ENCODE measurements at regions not wholly inside any gene's neighbourhood (a gene's known extent, or its start where the extent isn't known, plus 50 kb on each side); places are given as distances from the start of the nearest gene placed in this dataset.

- peak overlapping the region; percentile 56 for H3K27ac ChIP-seq
- no peaks in the 10 kb centered on the region for H3K27me3 ChIP-seq (replicated peaks)
- in situ Hi-C loops (cut with HindIII; ENCODE audit: low pct_ligation_motif_present, low sequenced_read_pairs) = no loop called here
- no peaks in the 10 kb centered on the region for H3K36me3 ChIP-seq (replicated peaks)
- no peak for DNase-seq
- H3K4me3 ChIP-seq (ENCODE audit: low read depth, low read length) = no peak overlapping the region
- TF ChIP-seq, protein P1, sequence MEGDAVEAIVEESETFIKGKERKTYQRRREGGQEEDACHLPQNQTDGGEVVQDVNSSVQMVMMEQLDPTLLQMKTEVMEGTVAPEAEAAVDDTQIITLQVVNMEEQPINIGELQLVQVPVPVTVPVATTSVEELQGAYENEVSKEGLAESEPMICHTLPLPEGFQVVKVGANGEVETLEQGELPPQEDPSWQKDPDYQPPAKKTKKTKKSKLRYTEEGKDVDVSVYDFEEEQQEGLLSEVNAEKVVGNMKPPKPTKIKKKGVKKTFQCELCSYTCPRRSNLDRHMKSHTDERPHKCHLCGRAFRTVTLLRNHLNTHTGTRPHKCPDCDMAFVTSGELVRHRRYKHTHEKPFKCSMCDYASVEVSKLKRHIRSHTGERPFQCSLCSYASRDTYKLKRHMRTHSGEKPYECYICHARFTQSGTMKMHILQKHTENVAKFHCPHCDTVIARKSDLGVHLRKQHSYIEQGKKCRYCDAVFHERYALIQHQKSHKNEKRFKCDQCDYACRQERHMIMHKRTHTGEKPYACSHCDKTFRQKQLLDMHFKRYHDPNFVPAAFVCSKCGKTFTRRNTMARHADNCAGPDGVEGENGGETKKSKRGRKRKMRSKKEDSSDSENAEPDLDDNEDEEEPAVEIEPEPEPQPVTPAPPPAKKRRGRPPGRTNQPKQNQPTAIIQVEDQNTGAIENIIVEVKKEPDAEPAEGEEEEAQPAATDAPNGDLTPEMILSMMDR (IDR thresholded peaks at IDR 0.05; ENCODE audit: low read depth, low read length, missing control alignments) = no peak
Measured at GRCh38 chr15:38867556-38867955, 302.9 kb upstream of the RASGRP1 start.

DNA sequence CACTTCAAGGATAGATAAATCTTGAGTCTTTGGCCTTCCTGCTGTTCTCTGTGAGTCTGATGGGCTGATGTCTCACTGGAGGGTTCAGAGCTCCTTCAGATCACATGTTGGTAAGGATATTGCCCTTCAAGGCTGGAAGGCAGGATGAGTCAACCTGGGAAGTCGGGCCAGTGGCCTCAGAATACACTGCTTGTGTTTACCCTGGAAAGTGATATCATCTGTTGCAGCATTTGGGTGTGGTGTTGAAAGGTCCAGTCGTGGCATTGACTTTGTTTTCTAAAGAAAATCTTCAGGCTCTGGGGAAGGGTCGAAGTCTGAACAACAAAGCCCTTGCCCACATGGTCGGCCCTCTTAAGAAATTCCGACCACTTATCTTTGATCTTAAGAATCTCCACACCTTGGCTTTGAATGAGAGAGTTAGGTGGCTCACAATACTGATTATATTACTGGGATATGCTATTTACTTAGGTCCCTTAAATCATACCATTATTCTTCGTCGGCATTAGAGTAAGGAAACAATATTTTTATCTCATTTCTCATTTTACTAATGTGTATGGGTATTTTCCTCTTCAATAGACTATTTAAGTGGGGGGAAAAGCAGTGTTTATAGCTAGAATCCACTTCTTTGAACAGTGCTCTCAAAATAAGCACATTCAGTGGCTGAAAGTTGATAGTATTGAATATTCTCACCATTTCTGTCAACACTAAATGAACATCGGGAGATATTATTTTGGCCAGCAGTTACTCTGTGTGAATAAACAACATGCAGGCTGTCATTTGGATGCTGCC, 303.9 kb upstream of the RASGRP1 start:
- no peak overlapping the region for H3K4me3 ChIP-seq (ENCODE audit: low read depth, low read length)
- in situ Hi-C loops (cut with HindIII; ENCODE audit: low pct_ligation_motif_present, low sequenced_read_pairs) = no loop called here
- no peaks in the 10 kb centered on the region for H3K27me3 ChIP-seq (replicated peaks)
- TF ChIP-seq, protein P1 (IDR thresholded peaks at IDR 0.05; ENCODE audit: low read depth, low read length, missing control alignments) = no peak
- no peaks in the 10 kb centered on the region for H3K36me3 ChIP-seq (replicated peaks)
- H3K27ac ChIP-seq = peak overlapping the region; percentile 56
- peak; percentile 94 for DNase-seq

- Histone ChIP-seq H3K36me3 (replicated peaks) (no peaks in the 10 kb centered on the region), H3K27me3 (replicated peaks) (no peaks in the 10 kb centered on the region), H3K27ac (no peak overlapping the region), H3K4me3 (ENCODE audit: low read depth, low read length) (no peak overlapping the region)
- in situ Hi-C loops (cut with HindIII; ENCODE audit: low pct_ligation_motif_present, low sequenced_read_pairs) = no loop called here
- DNase-seq = no peak
- TF ChIP-seq, protein P1 (IDR thresholded peaks at IDR 0.05; ENCODE audit: low read depth, low read length, missing control alignments) = no peak
Measured at GRCh38 chr15:38871638-38872037, 307.0 kb upstream of the RASGRP1 start.

DNA sequence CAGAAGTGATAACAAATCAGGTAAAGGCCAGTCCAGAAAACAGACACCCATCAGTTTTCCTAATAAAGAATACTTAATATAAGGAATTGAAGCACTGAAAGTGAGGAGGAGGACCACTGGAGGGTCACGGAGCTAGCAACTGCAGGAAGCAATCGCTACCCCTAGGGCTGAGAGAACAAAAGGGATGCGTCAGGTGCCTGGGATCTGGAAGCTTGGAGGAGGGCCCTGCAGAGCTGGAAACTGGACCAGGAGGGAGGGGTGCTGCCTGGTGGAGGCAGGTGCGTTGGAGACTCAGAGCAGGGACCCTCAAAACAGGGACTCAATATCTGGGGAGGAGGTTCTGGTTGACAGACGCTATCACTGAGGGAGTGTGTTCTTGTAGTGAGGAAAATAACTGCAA, 308.1 kb upstream of the RASGRP1 start:
- Histone ChIP-seq H3K27me3 (replicated peaks) (no peaks in the 10 kb centered on the region), H3K36me3 (replicated peaks) (no peaks in the 10 kb centered on the region), H3K4me3 (ENCODE audit: low read depth, low read length) (no peak overlapping the region), H3K27ac (no peak overlapping the region)
- TF ChIP-seq, protein P1 (IDR thresholded peaks at IDR 0.05; ENCODE audit: low read depth, low read length, missing control alignments) = no peak
- in situ Hi-C loops (cut with HindIII; ENCODE audit: low pct_ligation_motif_present, low sequenced_read_pairs) = no loop called here
- DNase-seq = no peak

GRCh38 chr15:38873158-38873557, 308.5 kb upstream of the RASGRP1 start:
- no peak for DNase-seq
- in situ Hi-C loops (cut with HindIII; ENCODE audit: low pct_ligation_motif_present, low sequenced_read_pairs) = no loop called here
- Histone ChIP-seq H3K36me3 (replicated peaks) (no peaks in the 10 kb centered on the region), H3K27ac (no peak overlapping the region), H3K4me3 (ENCODE audit: low read depth, low read length) (no peak overlapping the region), H3K27me3 (replicated peaks) (no peaks in the 10 kb centered on the region)
- TF ChIP-seq, protein P1 (IDR thresholded peaks at IDR 0.05; ENCODE audit: low read depth, low read length, missing control alignments) = peak; percentile 11

DNA sequence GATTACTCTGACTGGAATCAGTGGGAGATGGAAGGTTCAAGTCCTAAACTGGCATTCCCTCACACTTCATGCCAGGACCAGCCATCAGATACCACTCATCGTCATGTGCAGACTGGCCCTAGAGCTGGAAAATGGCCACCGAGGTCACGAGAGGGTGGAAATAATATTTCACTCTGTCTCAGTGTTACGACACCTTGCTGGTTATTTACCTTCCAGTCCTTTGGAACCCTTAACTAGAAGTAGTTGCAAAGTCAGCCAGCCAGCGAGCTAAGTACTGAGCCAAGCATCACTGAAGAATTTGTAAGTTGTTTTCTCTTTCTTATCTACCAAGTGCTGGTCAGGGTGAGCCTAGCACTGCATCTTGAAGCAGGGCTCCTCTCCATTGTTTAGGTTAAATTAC, 309.9 kb upstream of the RASGRP1 start:
- H3K27me3 ChIP-seq (replicated peaks) = no peaks in the 10 kb centered on the region
- no peak overlapping the region for H3K27ac ChIP-seq
- in situ Hi-C loops (cut with HindIII; ENCODE audit: low pct_ligation_motif_present, low sequenced_read_pairs) = no loop called here
- TF ChIP-seq, protein P1 (IDR thresholded peaks at IDR 0.05; ENCODE audit: low read depth, low read length, missing control alignments) = no peak
- no peak for DNase-seq
- H3K36me3 ChIP-seq (replicated peaks) = no peaks in the 10 kb centered on the region
- H3K4me3 ChIP-seq (ENCODE audit: low read depth, low read length) = no peak overlapping the region

Measured in brain microvascular endothelial cell (primary cell).